H1 (cell line): ENCODE measurements at regions not wholly inside any gene's neighbourhood (a gene's known extent, or its start where the extent isn't known, plus 50 kb on each side); places are given as distances from the start of the nearest gene placed in this dataset.

Experiments used
- CHD1 ChIP-seq: IDR thresholded peaks from 2 replicates; pipeline ENCODE4 v1.6.1; 2012; ENCODE audit warnings: low read depth, low read length, improper control_type of control experiment
- YY1 ChIP-seq: IDR thresholded peaks from 2 replicates; pipeline ENCODE4 v1.6.1; 2011; ENCODE audit warnings: low read depth, mild to moderate bottlenecking, low read length

GRCh38 chr11:62018981-62019664 is 51.7 kb upstream of the FTH1 start (continued):
- no peak for TF ChIP-seq CHD1
- no peak for TF ChIP-seq YY1
